ENCODE measurements at regions not wholly inside any gene's neighbourhood (a gene's known extent, or its start where the extent isn't known, plus 50 kb on each side); places are given as distances from the start of the nearest gene placed in this dataset.

GRCh38 chr12:95412482-95413311 is 61.3 kb upstream of the METAP2 start:
- Mint-ChIP-seq H3K27ac (ENCODE audit: unreplicated experiment) (no peak overlapping the region), H3K36me3 (ENCODE audit: low read depth) (no peaks in the 10 kb centered on the region), H3K27me3 (ENCODE audit: low read depth) (peaks cover 2% of the 10 kb centered on the region), H3K4me1 (peaks cover 15% of the 10 kb centered on the region), H3K9me3 (no peaks in the 10 kb centered on the region), H3K4me3 (no peak overlapping the region)
- no peak for DNase-seq (ENCODE audit: low read depth, low spot score)
- no peak for TF ChIP-seq CTCF (conservative IDR thresholded peaks at IDR 0.05)

- H3K9me3 Mint-ChIP-seq = no peaks in the 10 kb centered on the region
- H3K27ac Mint-ChIP-seq (ENCODE audit: unreplicated experiment) = no peak overlapping the region
- H3K4me1 Mint-ChIP-seq = peaks cover 15% of the 10 kb centered on the region
- no peaks in the 10 kb centered on the region for H3K36me3 Mint-ChIP-seq (ENCODE audit: low read depth)
- no peak overlapping the region for H3K4me3 Mint-ChIP-seq
- no peak for TF ChIP-seq CTCF (conservative IDR thresholded peaks at IDR 0.05)
- H3K27me3 Mint-ChIP-seq (ENCODE audit: low read depth) = no peaks in the 10 kb centered on the region
- DNase-seq (ENCODE audit: low read depth, low spot score) = no peak
Measured at GRCh38 chr12:95413576-95413975, 60.4 kb upstream of the METAP2 start.

- H3K9me3 Mint-ChIP-seq = no peaks in the 10 kb centered on the region
- no peaks in the 10 kb centered on the region for H3K36me3 Mint-ChIP-seq (ENCODE audit: low read depth)
- peaks cover 11% of the 10 kb centered on the region for H3K4me1 Mint-ChIP-seq
- no peak overlapping the region for H3K27ac Mint-ChIP-seq (ENCODE audit: unreplicated experiment)
- no peak for TF ChIP-seq CTCF (conservative IDR thresholded peaks at IDR 0.05)
- no peak overlapping the region for H3K4me3 Mint-ChIP-seq
- no peak for DNase-seq (ENCODE audit: low read depth, low spot score)
- no peaks in the 10 kb centered on the region for H3K27me3 Mint-ChIP-seq (ENCODE audit: low read depth)
Measured at GRCh38 chr12:95415451-95415850, 58.5 kb upstream of the METAP2 start.

GRCh38 chr12:95416111-95416636 is 57.8 kb upstream of the METAP2 start:
- no peak overlapping the region for H3K4me3 Mint-ChIP-seq
- no peak for DNase-seq (ENCODE audit: low read depth, low spot score)
- H3K4me1 Mint-ChIP-seq = peaks cover 7% of the 10 kb centered on the region

GRCh38 chr12:95417372-95417771 is 56.6 kb upstream of the METAP2 start:
- Mint-ChIP-seq H3K9me3 (no peaks in the 10 kb centered on the region), H3K27me3 (ENCODE audit: low read depth) (no peaks in the 10 kb centered on the region), H3K4me1 (no peaks in the 10 kb centered on the region), H3K36me3 (ENCODE audit: low read depth) (no peaks in the 10 kb centered on the region), H3K27ac (ENCODE audit: unreplicated experiment) (no peak overlapping the region), H3K4me3 (no peak overlapping the region)
- no peak for DNase-seq (ENCODE audit: low read depth, low spot score)
- TF ChIP-seq CTCF (conservative IDR thresholded peaks at IDR 0.05) = no peak

More at GRCh38 chr12:95416111-95416636, 57.8 kb upstream of the METAP2 start:
- H3K36me3 Mint-ChIP-seq (ENCODE audit: low read depth) = no peaks in the 10 kb centered on the region
- no peaks in the 10 kb centered on the region for H3K27me3 Mint-ChIP-seq (ENCODE audit: low read depth)
- no peak overlapping the region for H3K27ac Mint-ChIP-seq (ENCODE audit: unreplicated experiment)
- TF ChIP-seq CTCF (conservative IDR thresholded peaks at IDR 0.05) = no peak
- H3K9me3 Mint-ChIP-seq = no peaks in the 10 kb centered on the region

Measured in neural crest cell (in vitro differentiated cells).